ENCODE measurements at regions not wholly inside any gene's neighbourhood (a gene's known extent, or its start where the extent isn't known, plus 50 kb on each side); places are given as distances from the start of the nearest gene placed in this dataset.

DNA sequence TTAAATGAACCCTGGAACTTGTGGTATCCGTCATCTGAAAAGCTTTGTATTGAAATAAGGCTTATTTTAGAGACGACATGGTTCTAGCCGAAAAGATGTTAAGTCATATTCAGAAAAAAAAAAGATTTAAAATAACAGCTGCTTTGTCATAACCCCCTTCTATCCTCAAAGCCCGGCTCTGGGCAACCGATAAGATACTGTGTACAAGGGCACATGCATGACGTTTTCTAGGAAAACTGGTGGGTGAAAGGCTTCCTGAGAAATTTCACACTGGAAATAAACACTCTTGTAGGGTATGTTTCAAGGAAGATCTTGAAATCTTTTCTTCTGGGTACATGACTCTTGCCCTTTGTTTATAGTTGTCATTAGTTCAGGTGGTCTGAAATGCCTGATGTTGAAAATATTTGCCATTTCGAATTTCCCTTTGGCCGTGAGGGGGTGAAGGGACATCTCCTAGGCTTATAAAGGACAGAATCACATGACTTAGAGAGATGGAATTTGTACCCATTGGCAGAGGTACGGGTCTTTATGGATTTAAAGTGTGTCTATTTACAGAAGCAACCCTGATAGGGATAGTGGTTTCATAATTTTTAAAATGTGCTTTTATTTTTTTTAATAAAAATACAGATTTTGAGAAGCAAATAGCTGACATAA is 232.5 kb downstream of the PTEN start:
- H3K27ac ChIP-seq, result no peak overlapping the region
- TF ChIP-seq ZFX (IDR thresholded peaks at IDR 0.05; ENCODE audit: borderline replicate concordance) (no peak), CTCF (IDR thresholded peaks at IDR 0.05) (no peak)

DNA sequence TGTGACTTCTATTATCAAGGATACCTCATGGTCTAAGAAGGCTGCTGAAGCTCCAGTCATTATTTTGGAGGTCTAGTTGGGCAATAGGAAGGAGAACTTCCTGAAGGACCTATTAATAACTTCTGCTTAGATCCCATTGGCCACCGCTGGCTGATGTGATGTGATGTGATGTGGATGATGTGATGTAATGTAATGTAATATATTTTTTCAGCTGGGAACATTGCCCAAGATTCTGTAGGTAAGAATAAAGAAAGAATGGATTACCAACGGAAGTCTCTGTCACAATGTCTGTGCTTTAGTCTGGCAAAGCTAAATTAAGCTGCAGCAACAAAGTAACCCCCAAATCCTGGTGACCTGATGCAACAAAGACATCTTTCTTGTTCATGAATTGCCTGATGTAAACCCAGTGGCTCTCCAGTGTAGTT is 233.7 kb downstream of the PTEN start:
- no peak overlapping the region for H3K27ac ChIP-seq
- TF ChIP-seq CTCF (IDR thresholded peaks at IDR 0.05), result no peak
- no peak for TF ChIP-seq ZFX (IDR thresholded peaks at IDR 0.05; ENCODE audit: borderline replicate concordance)

DNA sequence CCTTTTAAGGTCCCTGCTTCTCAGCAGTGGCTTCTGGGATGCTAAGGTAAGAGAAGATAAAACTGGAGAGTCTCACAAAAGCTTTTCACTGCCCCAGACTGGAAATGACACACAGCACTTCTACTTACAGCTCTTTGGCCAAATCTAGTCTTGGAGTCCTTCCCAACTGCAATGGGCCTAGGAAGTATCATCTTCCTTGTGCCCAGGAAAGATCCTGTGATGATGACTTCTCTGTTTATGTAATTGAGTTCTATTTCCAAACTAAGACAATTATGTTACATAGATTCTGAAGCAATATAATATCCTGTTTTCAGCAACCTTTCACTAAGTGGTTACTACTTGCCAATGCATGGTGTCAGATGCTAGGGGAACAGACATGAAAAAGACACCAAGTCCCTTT is 234.1 kb downstream of the PTEN start:
- TF ChIP-seq ZFX (IDR thresholded peaks at IDR 0.05; ENCODE audit: borderline replicate concordance) (no peak), CTCF (IDR thresholded peaks at IDR 0.05) (no peak)
- H3K27ac ChIP-seq, result no peak overlapping the region

DNA sequence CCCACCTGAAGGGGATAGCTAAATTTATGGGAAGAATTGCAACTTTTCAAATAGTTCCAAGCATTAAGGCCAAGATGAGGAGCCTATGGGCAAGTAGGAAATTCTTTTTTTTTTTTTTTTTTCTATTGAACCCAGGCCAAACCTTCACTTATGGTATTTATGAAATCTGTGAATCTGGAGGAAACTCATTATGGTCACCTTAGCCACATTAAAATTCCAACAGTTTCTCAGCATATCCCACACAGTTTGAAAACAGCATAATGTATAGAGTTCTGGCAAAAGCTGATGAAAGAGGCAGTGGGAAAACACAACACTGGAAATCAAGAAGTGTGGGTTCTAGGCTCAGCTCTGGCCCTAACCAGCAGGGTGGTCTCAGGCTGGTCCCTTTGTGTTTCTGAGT is 236.9 kb downstream of the PTEN start:
- TF ChIP-seq CTCF (IDR thresholded peaks at IDR 0.05) (no peak), ZFX (IDR thresholded peaks at IDR 0.05; ENCODE audit: borderline replicate concordance) (no peak)

DNA sequence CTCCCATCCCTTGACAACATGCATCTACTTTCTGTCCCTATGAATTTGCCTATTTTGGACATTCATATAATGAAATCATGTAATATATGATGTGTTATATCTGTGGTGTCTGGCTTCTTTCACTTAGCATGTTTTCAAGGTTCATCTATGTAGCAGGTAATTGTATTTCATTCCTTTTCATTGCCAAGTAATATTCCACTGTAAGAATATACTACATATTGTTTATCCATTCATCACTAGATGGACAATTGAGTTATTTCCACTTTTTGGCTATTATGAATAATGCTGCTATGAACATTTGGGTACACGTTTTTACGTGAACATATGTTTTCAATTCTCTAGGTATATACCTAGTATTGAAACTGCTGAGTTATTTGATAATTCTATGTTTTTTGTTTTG is 238.2 kb downstream of the PTEN start:
- no peak overlapping the region for H3K27ac ChIP-seq
- TF ChIP-seq ZFX (IDR thresholded peaks at IDR 0.05; ENCODE audit: borderline replicate concordance) (no peak), CTCF (IDR thresholded peaks at IDR 0.05) (no peak)

More for the DNA sequence above, 236.9 kb downstream of the PTEN start:
- no peak overlapping the region for H3K27ac ChIP-seq

GRCh38 chr10:88103576-88103975 is 240.2 kb downstream of the PTEN start:
- TF ChIP-seq CTCF (IDR thresholded peaks at IDR 0.05), result no peak
- no peak for TF ChIP-seq ZFX (IDR thresholded peaks at IDR 0.05; ENCODE audit: borderline replicate concordance)
- no peak overlapping the region for H3K27ac ChIP-seq

- H3K27ac ChIP-seq, result no peak overlapping the region
- TF ChIP-seq ZFX (IDR thresholded peaks at IDR 0.05; ENCODE audit: borderline replicate concordance) (no peak), CTCF (IDR thresholded peaks at IDR 0.05) (no peak)
Measured at GRCh38 chr10:88104223-88104622, 240.8 kb downstream of the PTEN start.

Data from 22Rv1 (cell line).